Pons (tissue), 1 donor: ENCODE measurements at regions not wholly inside any gene's neighbourhood (a gene's known extent, or its start where the extent isn't known, plus 50 kb on each side); places are given as distances from the start of the nearest gene placed in this dataset.

Source experiments
- DNase-seq: peaks from one replicate; pipeline ENCODE4 v3.0.0-alpha.2; 2016; ENCODE audit warnings: low spot score

GRCh38 chr22:49212002-49212401 is 615.7 kb downstream of the BRD1 start:
- no peak for DNase-seq

- no peak for DNase-seq
These were observed 616.5 kb downstream of the BRD1 start for GRCh38 chr22:49211176-49211575.

- no peak for DNase-seq
These were observed 617.1 kb downstream of the BRD1 start for GRCh38 chr22:49210606-49211005.

GRCh38 chr22:49209452-49210195 is 618.0 kb downstream of the BRD1 start:
- peak; percentile 1 for DNase-seq

- no peak for DNase-seq
These were observed 618.9 kb downstream of the BRD1 start for GRCh38 chr22:49208768-49209252.

GRCh38 chr22:49208004-49208402 is 619.7 kb downstream of the BRD1 start:
- no peak for DNase-seq

GRCh38 chr22:49207008-49208003 is 620.4 kb downstream of the BRD1 start:
- DNase-seq, result no peak

- DNase-seq, result no peak
These were observed 621.4 kb downstream of the BRD1 start for GRCh38 chr22:49206281-49206680.

GRCh38 chr22:49205483-49205800 is 622.2 kb downstream of the BRD1 start:
- no peak for DNase-seq

- DNase-seq, result no peak
These were observed 622.8 kb downstream of the BRD1 start for GRCh38 chr22:49204599-49205482.

GRCh38 chr22:49203859-49204598 is 623.6 kb downstream of the BRD1 start:
- DNase-seq, result no peak

GRCh38 chr22:49203091-49203858 is 624.4 kb downstream of the BRD1 start:
- no peak for DNase-seq

GRCh38 chr22:49202226-49202625 is 625.4 kb downstream of the BRD1 start:
- DNase-seq, result no peak

- DNase-seq, result no peak
These were observed 626.4 kb downstream of the BRD1 start for GRCh38 chr22:49201046-49201970.

- DNase-seq, result no peak
These were observed 628.4 kb downstream of the BRD1 start for GRCh38 chr22:49199224-49199623.

GRCh38 chr22:49198705-49199084 is 629.0 kb downstream of the BRD1 start:
- DNase-seq, result no peak

- no peak for DNase-seq
These were observed 629.5 kb downstream of the BRD1 start for GRCh38 chr22:49197986-49198704.

- DNase-seq, result peak; percentile 6
These were observed 630.2 kb downstream of the BRD1 start for GRCh38 chr22:49197505-49197904.

- DNase-seq, result no peak
These were observed 631.6 kb downstream of the BRD1 start for GRCh38 chr22:49196046-49196511.
